ENCODE measurements at regions not wholly inside any gene's neighbourhood (a gene's known extent, or its start where the extent isn't known, plus 50 kb on each side); places are given as distances from the start of the nearest gene placed in this dataset.

- no peak for DNase-seq
- TF ChIP-seq CTCF (IDR thresholded peaks at IDR 0.05) = no peak
- no peaks in the 10 kb centered on the region for H3K27me3 Mint-ChIP-seq
- CTCF ChIA-PET = no interaction called here
- H3K4me3 Mint-ChIP-seq = no peak overlapping the region
- ATAC-seq (ENCODE audit: low read depth) = no peak
- no peaks in the 10 kb centered on the region for H3K36me3 Mint-ChIP-seq (ENCODE audit: low read depth)
- no peaks in the 10 kb centered on the region for H3K4me1 Mint-ChIP-seq
- POLR2A ChIA-PET = no interaction called here
- intact Hi-C loops (cut with micrococcal nuclease) = no loop called here
- no peak overlapping the region for H3K27ac Mint-ChIP-seq
- peaks cover 15% of the 10 kb centered on the region for H3K9me3 Mint-ChIP-seq
Observed at GRCh38 chr14:98312006-98312405, 960.0 kb downstream of the BCL11B start.

- ChIA-PET POLR2A (no interaction called here), CTCF (no interaction called here)
- Mint-ChIP-seq H3K9me3 (peaks cover 13% of the 10 kb centered on the region), H3K36me3 (ENCODE audit: low read depth) (no peaks in the 10 kb centered on the region), H3K27ac (no peak overlapping the region), H3K4me3 (no peak overlapping the region), H3K4me1 (no peaks in the 10 kb centered on the region), H3K27me3 (no peaks in the 10 kb centered on the region)
- TF ChIP-seq CTCF (IDR thresholded peaks at IDR 0.05) = no peak
- intact Hi-C loops (cut with micrococcal nuclease) = no loop called here
- ATAC-seq (ENCODE audit: low read depth) (no peak), DNase-seq (no peak)
Observed at GRCh38 chr14:98321841-98322240, 950.2 kb downstream of the BCL11B start.

GRCh38 chr14:98323836-98324235 is 948.2 kb downstream of the BCL11B start:
- TF ChIP-seq CTCF (IDR thresholded peaks at IDR 0.05) = no peak
- ChIA-PET POLR2A (no interaction called here), CTCF (no interaction called here)

GRCh38 chr14:98325761-98326160 is 946.2 kb downstream of the BCL11B start:
- H3K27me3 Mint-ChIP-seq = no peaks in the 10 kb centered on the region
- H3K4me1 Mint-ChIP-seq = no peaks in the 10 kb centered on the region
- ChIA-PET POLR2A (no interaction called here), CTCF (no interaction called here)
- peaks cover 7% of the 10 kb centered on the region for H3K9me3 Mint-ChIP-seq
- no peak overlapping the region for H3K27ac Mint-ChIP-seq
- no peak for TF ChIP-seq CTCF (IDR thresholded peaks at IDR 0.05)
- DNase-seq (no peak), ATAC-seq (ENCODE audit: low read depth) (no peak)
- no peak overlapping the region for H3K4me3 Mint-ChIP-seq
- H3K36me3 Mint-ChIP-seq (ENCODE audit: low read depth) = no peaks in the 10 kb centered on the region
- intact Hi-C loops (cut with micrococcal nuclease) = no loop called here

More at GRCh38 chr14:98323836-98324235, 948.2 kb downstream of the BCL11B start:
- DNase-seq (no peak), ATAC-seq (ENCODE audit: low read depth) (no peak)
- peaks cover 12% of the 10 kb centered on the region for H3K9me3 Mint-ChIP-seq
- H3K27me3 Mint-ChIP-seq = no peaks in the 10 kb centered on the region
- H3K36me3 Mint-ChIP-seq (ENCODE audit: low read depth) = no peaks in the 10 kb centered on the region
- no peak overlapping the region for H3K27ac Mint-ChIP-seq
- intact Hi-C loops (cut with micrococcal nuclease) = no loop called here
- H3K4me1 Mint-ChIP-seq = no peaks in the 10 kb centered on the region
- H3K4me3 Mint-ChIP-seq = no peak overlapping the region

GRCh38 chr14:98328496-98328895 is 943.5 kb downstream of the BCL11B start:
- CTCF ChIA-PET = no interaction called here
- Mint-ChIP-seq H3K27me3 (no peaks in the 10 kb centered on the region), H3K9me3 (peaks cover 5% of the 10 kb centered on the region), H3K4me3 (no peak overlapping the region), H3K4me1 (no peaks in the 10 kb centered on the region), H3K27ac (no peak overlapping the region), H3K36me3 (ENCODE audit: low read depth) (no peaks in the 10 kb centered on the region)
- no peak for ATAC-seq (ENCODE audit: low read depth)
- POLR2A ChIA-PET = no interaction called here
- intact Hi-C loops (cut with micrococcal nuclease) = no loop called here
- no peak for DNase-seq
- no peak for TF ChIP-seq CTCF (IDR thresholded peaks at IDR 0.05)

Data from activated B cell treated with CpG ODN at 0.5 μM for 24 hours (primary cell).